K562 (cell line): ENCODE measurements at regions not wholly inside any gene's neighbourhood (a gene's known extent, or its start where the extent isn't known, plus 50 kb on each side); places are given as distances from the start of the nearest gene placed in this dataset.

Experiments
- ARID3A ChIP-seq: IDR thresholded peaks from 2 replicates; pipeline ENCODE4 v1.6.1; 2012; ENCODE audit warnings: low read depth, low read length, improper control_type of control experiment, borderline replicate concordance
- CBFA2T2 ChIP-seq: fragments of 450-650 bp; conservative IDR thresholded peaks from 2 replicates; pipeline ENCODE4 v1.6.1; 2017; ENCODE audit warnings: mild to moderate bottlenecking
- CBX1 ChIP-seq: sonication (generic); IDR thresholded peaks from 2 replicates; pipeline ENCODE4 v1.6.1; 2016; ENCODE audit warnings: antibody characterized with exemption, low read depth, mild to moderate bottlenecking
- CHD1 ChIP-seq: fragments of 200-600 bp; sonication (generic); IDR thresholded peaks from one replicate; pipeline ENCODE4 v1.6.1; 2012; ENCODE audit warnings: mild to moderate bottlenecking, moderate library complexity, low read length, inconsistent platforms
- FOXP4 ChIP-seq: sonication (generic); formaldehyde crosslinking; IDR thresholded peaks from 2 replicates; pipeline ENCODE4 v1.8.0; 2022; ENCODE audit warnings: mild to moderate bottlenecking, missing genetic modification reagents, borderline replicate concordance
- GABPA ChIP-seq: fragments of 200-800 bp; sonication (Bioruptor generic); conservative IDR thresholded peaks from 2 replicates; pipeline ENCODE4 v1.6.1; 2016; ENCODE audit warnings: low read depth, missing genetic modification characterization, missing compliant biosample characterization
- GABPB1 ChIP-seq: sonication (generic); formaldehyde crosslinking; IDR thresholded peaks from 2 replicates; pipeline ENCODE4 v1.8.0; 2022; ENCODE audit warnings: mild to moderate bottlenecking, missing genetic modification reagents
- GTF2A2 ChIP-seq: IDR thresholded peaks from 2 replicates; pipeline ENCODE4 v1.6.1; 2016; ENCODE audit warnings: mild to moderate bottlenecking, missing genetic modification characterization, missing compliant biosample characterization
- HMG20A ChIP-seq: fragments of 450-650 bp; formaldehyde crosslinking; conservative IDR thresholded peaks from 2 replicates; pipeline ENCODE4 v1.4.0; 2020; ENCODE audit warnings: mild to moderate bottlenecking, mixed read lengths
- KDM2B ChIP-seq: fragments of 250-450 bp; sonication (Bioruptor Pico); IDR thresholded peaks from 2 replicates; pipeline ENCODE4 v1.8.0; 2021; ENCODE audit warnings: mild to moderate bottlenecking, moderate library complexity
- KLF1 ChIP-seq: fragments of 450-650 bp; IDR thresholded peaks from 2 replicates; pipeline ENCODE4 v1.6.1; 2016; ENCODE audit warnings: missing genetic modification characterization, missing compliant biosample characterization
- MAZ ChIP-seq, 2 experiments: fragments of 450-650 bp in 1 of 2; sonication (generic) in 1 of 2; formaldehyde crosslinking; IDR thresholded peaks in 1 of 2; conservative IDR thresholded peaks in 1 of 2; 2 replicates each; pipeline versions ENCODE4 v1.4.0 to v1.5.0; 2020; ENCODE audit warnings: mild to moderate bottlenecking in 1 of 2, missing genetic modification reagents in 1 of 2
- MECOM ChIP-seq: fragments of 250-450 bp; sonication (Bioruptor Pico); IDR thresholded peaks from 2 replicates; pipeline ENCODE4 v1.8.0; 2022; ENCODE audit warnings: inconsistent platforms
- NEUROD1 ChIP-seq: fragments of 150-350 bp; IDR thresholded peaks from 2 replicates; pipeline ENCODE4 v1.6.1; 2014; ENCODE audit warnings: borderline replicate concordance, low read length, low read depth; ENCODE audit not compliant: partially characterized antibody
- NFIC ChIP-seq: fragments of 450-650 bp; IDR thresholded peaks from 2 replicates; pipeline ENCODE4 v1.6.1; 2017; ENCODE audit warnings: mild to moderate bottlenecking, inconsistent platforms
- NR2C1 ChIP-seq, 2 experiments: fragments of 450-650 bp; IDR thresholded peaks; 2 replicates each; pipeline ENCODE4 v1.6.1; 2017; ENCODE audit warnings: mild to moderate bottlenecking in 2 of 2, antibody characterized with exemption in 1 of 2, inconsistent platforms in 1 of 2, missing compliant biosample characterization in 1 of 2, missing genetic modification characterization in 1 of 2
- PCBP2 ChIP-seq: fragments of 200-400 bp; formaldehyde crosslinking; IDR thresholded peaks from 2 replicates; pipeline ENCODE4 v1.6.1; 2018; ENCODE audit warnings: low read length, low read depth, mild to moderate bottlenecking, moderate library complexity; ENCODE audit not compliant: poor library complexity, severe bottlenecking
- SMAD2 ChIP-seq: fragments of 150-350 bp; IDR thresholded peaks from 2 replicates; pipeline ENCODE4 v1.6.1; 2014; ENCODE audit warnings: low read depth, mild to moderate bottlenecking, low read length
- SMARCB1 ChIP-seq: IDR thresholded peaks from 2 replicates; pipeline ENCODE4 v1.6.1; 2011; ENCODE audit warnings: improper control_type of control experiment, low read depth; ENCODE audit not compliant: insufficient read length
- TCF7 ChIP-seq: sonication (generic); IDR thresholded peaks from 2 replicates; pipeline ENCODE4 v1.6.1; 2016; ENCODE audit warnings: antibody characterized with exemption, borderline replicate concordance
- ZFP36 ChIP-seq: fragments of 150-350 bp; IDR thresholded peaks from 2 replicates; pipeline ENCODE4 v1.6.1; 2018; ENCODE audit warnings: low read length, low read depth; ENCODE audit not compliant: partially characterized antibody
- ZNF639 ChIP-seq, 2 experiments: fragments of 200-800 bp in 1 of 2; sonication (Bioruptor generic) in 1 of 2; sonication (generic) in 1 of 2; formaldehyde crosslinking in 1 of 2; IDR thresholded peaks in 1 of 2; conservative IDR thresholded peaks in 1 of 2; 2 replicates each; pipeline versions ENCODE4 v1.5.0 to v1.6.1; 2016 to 2020; ENCODE audit warnings: missing compliant biosample characterization in 1 of 2, missing genetic modification characterization in 1 of 2, missing genetic modification reagents in 1 of 2

- TF ChIP-seq ZNF639 (CRISPR knock-in tag; conservative IDR thresholded peaks at IDR 0.05 in 1 of 2, IDR thresholded peaks at IDR 0.05 in 1 of 2) (no peak; a peak in 1 of 4 replicates), ZFP36 (no peak), CBX1 (no peak; the same call in 1 of the 2 replicates), NR2C1 (IDR thresholded peaks at IDR 0.05) (0 out of 2 replicates have a peak, but pooled peaks have one; percentile 25), NR2C1 (tag; IDR thresholded peaks at IDR 0.05) (peak; percentile 75), KDM2B (CRISPR knock-in tag) (no peak), HMG20A (CRISPR knock-in tag) (no peak), GABPB1 (peak; percentile 27; the same call in 1 of the 2 replicates), MECOM (CRISPR knock-in tag) (no peak), NEUROD1 (no peak), TCF7 (no peak), ARID3A (no peak), SMAD2 (no peak), KLF1 (no peak), CHD1 (no peak), GABPA (peak; percentile 83), NFIC (0 out of 2 replicates have a peak, but pooled peaks have one; percentile 16), PCBP2 (no peak), GTF2A2 (no peak), MAZ (CRISPR knock-in tag; conservative IDR thresholded peaks at IDR 0.05 in 1 of 2, IDR thresholded peaks at IDR 0.05 in 1 of 2) (peak in 1 of 2 experiments; percentile 83; a peak in 3 of 4 replicates), FOXP4 (CRISPR knock-in tag) (no peak), SMARCB1 (no peak), CBFA2T2 (no peak)
Observed at GRCh38 chr20:29079769-29080690, 2177.4 kb upstream of the DEFB115 start (continued).
